WTC11 (cell line): ENCODE measurements at regions not wholly inside any gene's neighbourhood (a gene's known extent, or its start where the extent isn't known, plus 50 kb on each side); places are given as distances from the start of the nearest gene placed in this dataset.

Experiments
- ATF2 ChIP-seq: sonication (generic); formaldehyde crosslinking; IDR thresholded peaks from 2 replicates; pipeline ENCODE4 v1.8.1; 2022; ENCODE audit warnings: low read depth, missing genetic modification reagents, borderline replicate concordance
- CREB1 ChIP-seq: sonication (generic); formaldehyde crosslinking; IDR thresholded peaks from 2 replicates; pipeline ENCODE4 v1.8.0; 2023; ENCODE audit warnings: mild to moderate bottlenecking, missing genetic modification reagents
- CREM ChIP-seq: sonication (generic); formaldehyde crosslinking; IDR thresholded peaks from 2 replicates; pipeline ENCODE4 v1.8.1; 2022; ENCODE audit warnings: mild to moderate bottlenecking, missing genetic modification reagents, moderate library complexity
- E2F1 ChIP-seq: sonication (generic); formaldehyde crosslinking; IDR thresholded peaks from 2 replicates; pipeline ENCODE4 v1.8.0; 2022; ENCODE audit warnings: mild to moderate bottlenecking, missing genetic modification reagents
- RORB ChIP-seq: fragments of 250-450 bp; sonication (Bioruptor Pico); IDR thresholded peaks from 2 replicates; pipeline ENCODE4 v1.9.0; 2021; ENCODE audit warnings: mild to moderate bottlenecking
- SMAD4 ChIP-seq: sonication (generic); formaldehyde crosslinking; IDR thresholded peaks from 2 replicates; pipeline ENCODE4 v1.8.0; 2022; ENCODE audit warnings: mild to moderate bottlenecking, missing genetic modification reagents
- USF1 ChIP-seq: sonication (generic); formaldehyde crosslinking; IDR thresholded peaks from 2 replicates; pipeline ENCODE4 v1.8.0; 2022; ENCODE audit warnings: mild to moderate bottlenecking, missing genetic modification reagents
- TF ChIP-seq, protein P1 (sequence below): fragments of 200-600 bp; IDR thresholded peaks from 2 replicates; pipeline ENCODE4 v1.8.0; 2022; ENCODE audit warnings: antibody characterized with exemption
- TF ChIP-seq, protein P2 (sequence below): sonication (generic); formaldehyde crosslinking; IDR thresholded peaks from 2 replicates; pipeline ENCODE4 v1.8.1; 2023; ENCODE audit warnings: mild to moderate bottlenecking, missing genetic modification reagents, moderate library complexity

DNA sequence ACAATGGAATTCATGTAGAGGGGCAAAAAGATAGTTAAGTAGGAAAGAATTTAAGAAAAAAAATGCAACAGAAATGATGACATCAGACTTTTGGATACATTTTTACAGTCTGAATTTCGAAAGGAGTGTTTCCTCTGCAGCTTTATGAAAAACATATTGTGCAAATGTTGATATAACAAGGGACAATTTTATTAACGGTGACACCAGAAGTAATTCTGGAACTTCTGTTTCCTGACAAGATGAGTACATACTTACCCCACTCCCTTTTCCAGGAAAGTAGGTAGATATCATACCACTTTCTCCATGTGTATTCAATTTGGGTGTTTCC lies 369.6 kb downstream of the FBXO15 start:
- TF ChIP-seq, protein P1, sequence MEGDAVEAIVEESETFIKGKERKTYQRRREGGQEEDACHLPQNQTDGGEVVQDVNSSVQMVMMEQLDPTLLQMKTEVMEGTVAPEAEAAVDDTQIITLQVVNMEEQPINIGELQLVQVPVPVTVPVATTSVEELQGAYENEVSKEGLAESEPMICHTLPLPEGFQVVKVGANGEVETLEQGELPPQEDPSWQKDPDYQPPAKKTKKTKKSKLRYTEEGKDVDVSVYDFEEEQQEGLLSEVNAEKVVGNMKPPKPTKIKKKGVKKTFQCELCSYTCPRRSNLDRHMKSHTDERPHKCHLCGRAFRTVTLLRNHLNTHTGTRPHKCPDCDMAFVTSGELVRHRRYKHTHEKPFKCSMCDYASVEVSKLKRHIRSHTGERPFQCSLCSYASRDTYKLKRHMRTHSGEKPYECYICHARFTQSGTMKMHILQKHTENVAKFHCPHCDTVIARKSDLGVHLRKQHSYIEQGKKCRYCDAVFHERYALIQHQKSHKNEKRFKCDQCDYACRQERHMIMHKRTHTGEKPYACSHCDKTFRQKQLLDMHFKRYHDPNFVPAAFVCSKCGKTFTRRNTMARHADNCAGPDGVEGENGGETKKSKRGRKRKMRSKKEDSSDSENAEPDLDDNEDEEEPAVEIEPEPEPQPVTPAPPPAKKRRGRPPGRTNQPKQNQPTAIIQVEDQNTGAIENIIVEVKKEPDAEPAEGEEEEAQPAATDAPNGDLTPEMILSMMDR = no peak
- TF ChIP-seq SMAD4 (CRISPR knock-in tag) = no peak
- TF ChIP-seq ATF2 (CRISPR knock-in tag) = no peak
- TF ChIP-seq E2F1 = no peak
- TF ChIP-seq USF1 (CRISPR knock-in tag) = no peak
- no peak for TF ChIP-seq CREB1 (CRISPR knock-in tag)
- TF ChIP-seq, protein P2, sequence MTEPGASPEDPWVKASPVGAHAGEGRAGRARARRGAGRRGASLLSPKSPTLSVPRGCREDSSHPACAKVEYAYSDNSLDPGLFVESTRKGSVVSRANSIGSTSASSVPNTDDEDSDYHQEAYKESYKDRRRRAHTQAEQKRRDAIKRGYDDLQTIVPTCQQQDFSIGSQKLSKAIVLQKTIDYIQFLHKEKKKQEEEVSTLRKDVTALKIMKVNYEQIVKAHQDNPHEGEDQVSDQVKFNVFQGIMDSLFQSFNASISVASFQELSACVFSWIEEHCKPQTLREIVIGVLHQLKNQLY (CRISPR knock-in tag) = no peak
- no peak for TF ChIP-seq RORB
- no peak for TF ChIP-seq CREM (CRISPR knock-in tag)
